NT2/D1 (cell line): ENCODE measurements at regions not wholly inside any gene's neighbourhood (a gene's known extent, or its start where the extent isn't known, plus 50 kb on each side); places are given as distances from the start of the nearest gene placed in this dataset.

Experiments used
- SUZ12 ChIP-seq: IDR thresholded peaks from 2 replicates; pipeline ENCODE4 v1.6.1; 2011; ENCODE audit not compliant: insufficient read length, insufficient read depth; ENCODE audit errors: extremely low read depth
- YY1 ChIP-seq: IDR thresholded peaks from 2 replicates; pipeline ENCODE4 v1.6.1; 2011; ENCODE audit not compliant: insufficient read length, insufficient read depth
- ZNF274 ChIP-seq: IDR thresholded peaks from 2 replicates; pipeline ENCODE4 v1.6.1; 2011; ENCODE audit warnings: mild to moderate bottlenecking, low read depth, low read length

- TF ChIP-seq ZNF274 (no peak), YY1 (no peak), SUZ12 (no peak)
These were observed 308.5 kb upstream of the PROK2 start for GRCh38 chr3:72093270-72093991.
